ENCODE measurements at regions not wholly inside any gene's neighbourhood (a gene's known extent, or its start where the extent isn't known, plus 50 kb on each side); places are given as distances from the start of the nearest gene placed in this dataset.
A peak's percentile ranks its signal among the peaks of the same experiment; 100 is the strongest.
"Not testable (repeated sequence)": the region's sequence is repeated elsewhere in the genome, so short reads cannot be mapped to it uniquely, and the experiment has no call there.

DNA sequence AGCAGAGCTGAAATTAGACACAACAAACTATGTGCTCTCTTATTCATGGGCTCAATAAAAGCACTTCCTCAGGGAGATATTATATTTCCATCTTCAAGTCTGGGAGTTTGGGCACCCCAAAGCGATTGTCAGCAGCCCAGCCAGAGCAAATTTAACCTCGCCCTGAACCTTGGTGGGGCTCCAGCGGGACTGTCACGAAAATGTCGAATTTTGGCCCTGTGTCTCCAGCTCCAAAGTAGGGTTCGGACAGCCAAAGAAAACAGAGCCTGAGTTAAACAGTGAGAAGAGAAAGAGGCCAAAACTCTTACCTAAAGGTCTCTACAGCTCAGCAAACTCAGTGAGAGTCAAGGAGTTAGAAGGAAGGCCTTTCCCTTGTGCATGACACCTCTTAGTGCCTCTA, 432.9 kb downstream of the SPATA31D1 start:
- intact Hi-C loops (cut with DNase I; ENCODE audit: low total_unique reads) (no loop called here), in situ Hi-C loops (cut with MboI; ENCODE audit: low pct_ligation_motif_present in 1 of 4, low pct_unique_long_range_greater_than_20kb in 1 of 4, low sequenced_read_pairs in 3 of 4) (loop anchor here in 1 of 4 donors (25.0 kb wide), 1 partner anchor 91 kb away; no protein-coding TSS in a partner anchor)
- H3K27ac ChIP-seq: no peak overlapping the region
- H3K27me3 ChIP-seq: no peaks in the 10 kb centered on the region
- no peak for DNase-seq
- 45 to 46% methylated on average over 6 of the region's 6 CpGs for WGBS, 2 donors (ENCODE audit: low coverage in 1 of 2)
- H3K4me1 ChIP-seq: peaks cover 2 to 39% (median 23%) of the 10 kb centered on the region in 4 donors
- H3K4me3 ChIP-seq: no peak overlapping the region
- H3K9me3 ChIP-seq: no peaks in the 10 kb centered on the region
- H3K36me3 ChIP-seq: no peaks in the 10 kb centered on the region
- TF ChIP-seq POLR2A (IDR thresholded peaks at IDR 0.05) (no peak), POLR2AphosphoS5 (IDR thresholded peaks at IDR 0.05) (no peak), EP300 (IDR thresholded peaks at IDR 0.05; ENCODE audit: low read depth) (no peak)
- TF ChIP-seq, protein P1, sequence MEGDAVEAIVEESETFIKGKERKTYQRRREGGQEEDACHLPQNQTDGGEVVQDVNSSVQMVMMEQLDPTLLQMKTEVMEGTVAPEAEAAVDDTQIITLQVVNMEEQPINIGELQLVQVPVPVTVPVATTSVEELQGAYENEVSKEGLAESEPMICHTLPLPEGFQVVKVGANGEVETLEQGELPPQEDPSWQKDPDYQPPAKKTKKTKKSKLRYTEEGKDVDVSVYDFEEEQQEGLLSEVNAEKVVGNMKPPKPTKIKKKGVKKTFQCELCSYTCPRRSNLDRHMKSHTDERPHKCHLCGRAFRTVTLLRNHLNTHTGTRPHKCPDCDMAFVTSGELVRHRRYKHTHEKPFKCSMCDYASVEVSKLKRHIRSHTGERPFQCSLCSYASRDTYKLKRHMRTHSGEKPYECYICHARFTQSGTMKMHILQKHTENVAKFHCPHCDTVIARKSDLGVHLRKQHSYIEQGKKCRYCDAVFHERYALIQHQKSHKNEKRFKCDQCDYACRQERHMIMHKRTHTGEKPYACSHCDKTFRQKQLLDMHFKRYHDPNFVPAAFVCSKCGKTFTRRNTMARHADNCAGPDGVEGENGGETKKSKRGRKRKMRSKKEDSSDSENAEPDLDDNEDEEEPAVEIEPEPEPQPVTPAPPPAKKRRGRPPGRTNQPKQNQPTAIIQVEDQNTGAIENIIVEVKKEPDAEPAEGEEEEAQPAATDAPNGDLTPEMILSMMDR (IDR thresholded peaks at IDR 0.05): no peak

GRCh38 chr9:82423700-82424099, 435.1 kb downstream of the SPATA31D1 start:
- Histone ChIP-seq H3K4me1 (peaks cover 0 to 34% (median 23%) of the 10 kb centered on the region in 4 donors), H3K4me3 (no peak overlapping the region), H3K9me3 (no peaks in the 10 kb centered on the region), H3K27ac (peak overlapping the region; percentile 15 to 70 (median 42)), H3K27me3 (no peaks in the 10 kb centered on the region), H3K36me3 (no peaks in the 10 kb centered on the region)
- in situ Hi-C loops (cut with MboI; ENCODE audit: low pct_ligation_motif_present in 1 of 4, low pct_unique_long_range_greater_than_20kb in 1 of 4, low sequenced_read_pairs in 3 of 4): loop anchor here in 1 of 4 donors (25.0 kb wide), 1 partner anchor 89 kb away; no protein-coding TSS in a partner anchor
- intact Hi-C loops (cut with DNase I; ENCODE audit: low total_unique reads): no loop called here
- TF ChIP-seq POLR2AphosphoS5 (IDR thresholded peaks at IDR 0.05) (peak in 1 of 3 donors; percentile 47), POLR2A (IDR thresholded peaks at IDR 0.05) (no peak)
- peak; percentile 69 for DNase-seq
- 49 to 67% methylated on average over 2 to 4 of the region's 4 CpGs for WGBS, 2 donors (ENCODE audit: low coverage in 1 of 2)

DNA sequence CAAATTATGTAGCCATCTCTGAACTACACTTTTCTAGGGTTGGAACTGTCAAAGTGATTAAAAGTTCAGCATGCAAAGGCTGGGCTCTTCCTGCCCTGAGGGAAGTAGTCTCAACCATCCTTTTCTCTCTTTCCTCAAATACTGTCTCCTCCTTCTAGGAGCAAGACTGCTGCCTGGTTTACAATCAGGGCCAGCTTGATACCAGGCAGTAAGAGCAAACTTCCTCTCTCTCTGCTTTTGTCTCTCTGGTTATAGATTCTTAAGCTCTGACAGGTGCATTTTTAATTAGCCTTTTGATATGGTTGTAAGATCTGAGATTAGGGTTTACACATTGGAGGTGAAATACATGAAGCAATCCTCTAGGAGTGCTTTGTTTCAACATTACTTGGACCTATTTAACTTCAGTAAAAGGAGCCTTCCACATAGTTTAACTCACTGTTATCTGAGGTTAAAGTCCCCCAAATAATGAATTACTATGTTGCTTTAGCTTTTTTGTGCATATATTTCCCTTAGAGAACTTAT, 436.1 kb downstream of the SPATA31D1 start:
- Histone ChIP-seq H3K4me1 (peaks cover 0 to 29% (median 20%) of the 10 kb centered on the region in 4 donors), H3K4me3 (no peak overlapping the region), H3K27ac (peak overlapping the region; percentile 15 to 70 (median 42)), H3K36me3 (no peaks in the 10 kb centered on the region), H3K27me3 (no peaks in the 10 kb centered on the region), H3K9me3 (no peaks in the 10 kb centered on the region)
- intact Hi-C loops (cut with DNase I; ENCODE audit: low total_unique reads): no loop called here
- TF ChIP-seq, protein P1 (IDR thresholded peaks at IDR 0.05): peak in 1 of 5 experiments; percentile 9
- TF ChIP-seq POLR2AphosphoS5 (IDR thresholded peaks at IDR 0.05): no peak
- in situ Hi-C loops (cut with MboI; ENCODE audit: low pct_ligation_motif_present in 1 of 4, low pct_unique_long_range_greater_than_20kb in 1 of 4, low sequenced_read_pairs in 3 of 4): loop anchor here in 1 of 4 donors (25.0 kb wide), 1 partner anchor 88 kb away; no protein-coding TSS in a partner anchor
- no peak for DNase-seq

- no peaks in the 10 kb centered on the region for H3K27me3 ChIP-seq
- no peak overlapping the region for H3K27ac ChIP-seq
- no peaks in the 10 kb centered on the region for H3K9me3 ChIP-seq
- no peak overlapping the region for H3K4me3 ChIP-seq
- no peak for DNase-seq
- no peaks in the 10 kb centered on the region for H3K4me1 ChIP-seq
- no peaks in the 10 kb centered on the region for H3K36me3 ChIP-seq
- TF ChIP-seq, protein P1 (IDR thresholded peaks at IDR 0.05): no peak
- TF ChIP-seq EP300 (IDR thresholded peaks at IDR 0.05; ENCODE audit: low read depth): no peak
- TF ChIP-seq POLR2A (IDR thresholded peaks at IDR 0.05): no peak
- TF ChIP-seq POLR2AphosphoS5 (IDR thresholded peaks at IDR 0.05): no peak
- WGBS, 2 donors (ENCODE audit: low coverage in 1 of 2): 94% methylated on average over 12 of the region's 18 CpGs; no CpG with 5 or more reads in 1 of the 2 donors
- in situ Hi-C loops (cut with MboI; ENCODE audit: low pct_ligation_motif_present in 1 of 4, low pct_unique_long_range_greater_than_20kb in 1 of 4, low sequenced_read_pairs in 3 of 4) (no loop called here), intact Hi-C loops (cut with DNase I; ENCODE audit: low total_unique reads) (no loop called here)
Measured at GRCh38 chr9:82431121-82431520, 442.5 kb downstream of the SPATA31D1 start.

DNA sequence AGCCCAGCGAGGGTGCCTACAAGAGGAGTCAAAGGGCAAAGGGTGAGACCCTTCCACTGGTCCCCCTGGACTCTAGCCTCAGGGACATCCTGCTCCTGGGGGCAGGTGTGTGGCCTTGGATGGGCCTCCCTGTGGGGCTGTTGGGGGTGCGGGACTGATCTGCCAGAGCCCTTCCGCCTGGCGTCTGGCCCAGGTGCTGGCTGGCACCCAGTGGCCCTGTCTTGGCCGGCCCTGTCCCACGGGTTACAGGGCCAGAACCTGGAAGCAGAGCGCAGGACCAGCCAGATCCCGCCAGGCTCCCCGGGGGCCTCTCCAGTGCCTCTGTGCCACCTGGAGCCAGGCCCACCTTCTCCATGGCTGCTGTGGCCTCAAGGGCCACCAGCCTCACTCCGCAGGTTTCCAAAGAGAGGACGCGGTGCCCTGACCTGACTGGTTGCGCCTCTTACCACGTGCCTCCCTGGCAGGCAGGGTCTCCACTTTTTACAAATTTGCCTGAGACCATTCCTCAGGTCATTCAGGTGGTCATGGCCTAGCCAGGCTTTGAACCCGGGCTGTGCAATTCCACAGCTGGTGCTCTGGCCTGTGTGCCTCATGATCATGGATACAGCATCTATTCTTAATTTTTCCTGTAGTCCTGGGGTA, 444.8 kb downstream of the SPATA31D1 start:
- DNase-seq; H3K4me3 ChIP-seq; H3K9me3 ChIP-seq; H3K27me3 ChIP-seq; intact Hi-C loops (cut with DNase I; ENCODE audit: low total_unique reads); in situ Hi-C loops (cut with MboI; ENCODE audit: low pct_ligation_motif_present in 1 of 4, low pct_unique_long_range_greater_than_20kb in 1 of 4, low sequenced_read_pairs in 3 of 4); H3K4me1 ChIP-seq; H3K36me3 ChIP-seq; H3K27ac ChIP-seq: not testable (repeated sequence)
- WGBS, 2 donors (ENCODE audit: low coverage in 1 of 2): 17 to 97% methylated on average over 1 to 14 of the region's 15 CpGs

All from transverse colon (tissue), 4 donors.